Endothelial cell of umbilical vein (primary cell): ENCODE measurements at regions not wholly inside any gene's neighbourhood (a gene's known extent, or its start where the extent isn't known, plus 50 kb on each side); places are given as distances from the start of the nearest gene placed in this dataset.

Experiments used
- BruUV-seq: library from RNA; stranded (reverse); fragments of 400-500 nt; replicated peaks from 2 replicates; lab custom pipeline; 2021; lab: Mats Ljungman, UMichigan
- CTCF ChIA-PET: fragments of 300-600, 350-600 bp; sonication (Branson Sonifier 250); formaldehyde crosslinking; loops from one replicate; lab custom pipeline; 2021; ENCODE audit warnings: antibody characterized with exemption, inconsistent platforms; lab: Charles Lee
- POLR2A ChIA-PET: fragments of 300-600, 350-600 bp; sonication (Branson Sonifier 250); formaldehyde crosslinking; loops from one replicate; lab custom pipeline; 2021; ENCODE audit warnings: antibody characterized with exemption, inconsistent platforms; lab: Charles Lee
- DNase-seq: peaks from one replicate; pipeline ENCODE4 v3.0.0-alpha.2; 2011; ENCODE audit warnings: low read depth, low spot score
- FAIRE-seq: peaks from 2 replicates; lab custom pipeline; 2011; peaks lifted over from hg19 to GRCh38; lab: Jason Lieb, UNC
- H2AFZ ChIP-seq: 2 replicates; pipeline ENCODE4 v1.6.0; 2012; ENCODE audit warnings: low read depth, low read length, control low read depth, inconsistent platforms
- H3K27ac ChIP-seq: 2 replicates; pipeline ENCODE4 v1.5.1; 2011; ENCODE audit warnings: low read depth, mild to moderate bottlenecking, control low read depth, low read length, moderate library complexity; ENCODE audit not compliant: insufficient read depth
- H3K27me3 ChIP-seq, 2 experiments: 2 replicates each; pipeline versions ENCODE4 v1.6.0 to v1.6.1; 2011; ENCODE audit warnings: low read length in 2 of 2, mixed read lengths in 1 of 2; ENCODE audit not compliant: control insufficient read depth in 2 of 2, insufficient read depth in 2 of 2
- H3K36me3 ChIP-seq, 2 experiments: 2 replicates in 1 of 2; 3 replicates in 1 of 2; pipeline ENCODE4 v1.5.1; 2011; ENCODE audit warnings: low read length in 2 of 2, mild to moderate bottlenecking in 1 of 2, moderate library complexity in 1 of 2; ENCODE audit not compliant: control insufficient read depth in 2 of 2, insufficient read depth in 2 of 2; ENCODE audit errors: extremely low read depth in 1 of 2
- H3K4me1 ChIP-seq: 3 replicates; pipeline ENCODE4 v1.5.1; 2011; ENCODE audit warnings: mild to moderate bottlenecking, low read length; ENCODE audit not compliant: control insufficient read depth, insufficient read depth; ENCODE audit errors: extremely low read depth
- H3K4me2 ChIP-seq: 2 replicates; pipeline ENCODE4 v1.6.1; 2011; ENCODE audit warnings: low read length, control low read depth, mixed read lengths; ENCODE audit not compliant: insufficient read depth
- H3K4me3 ChIP-seq, 3 experiments: fragments of 200-600 bp in 1 of 3; sonication (generic), shearing (Covaris generic) in 1 of 3; replicated peaks in 1 of 3; 2 replicates each; pipeline ENCODE4 v1.5.1; 2011 to 2016; ENCODE audit warnings: control low read depth in 3 of 3, low read length in 3 of 3, mild to moderate bottlenecking in 2 of 3, inconsistent platforms in 1 of 3, low read depth in 1 of 3, moderate library complexity in 1 of 3; ENCODE audit not compliant: insufficient read depth in 1 of 3
- H3K79me2 ChIP-seq: 2 replicates; pipeline ENCODE4 v1.6.0; 2012; ENCODE audit warnings: low read length, inconsistent platforms; ENCODE audit not compliant: control insufficient read depth, insufficient read depth
- H3K9ac ChIP-seq: replicated peaks from 2 replicates; pipeline ENCODE3; 2011; ENCODE audit warnings: low read length, control low read depth; ENCODE audit not compliant: insufficient read depth; ENCODE audit errors: extremely low read depth
- H3K9me1 ChIP-seq: replicated peaks from 3 replicates; pipeline ENCODE4 v1.6.0; 2011; ENCODE audit warnings: mild to moderate bottlenecking, low read length; ENCODE audit not compliant: control insufficient read depth, insufficient read depth; ENCODE audit errors: extremely low read depth
- H3K9me3 ChIP-seq: replicated peaks from 2 replicates; pipeline ENCODE4 v1.5.1; 2012; ENCODE audit warnings: low read length, inconsistent platforms; ENCODE audit not compliant: control insufficient read depth, insufficient read depth
- H4K20me1 ChIP-seq: replicated peaks from 2 replicates; pipeline ENCODE3; 2011; ENCODE audit warnings: mild to moderate bottlenecking, low read length; ENCODE audit not compliant: control insufficient read depth, insufficient read depth; ENCODE audit errors: extremely low read depth
- CTCF ChIP-seq, 2 donors: IDR thresholded peaks; 1 replicate in 1 of 2; 2 replicates in 1 of 2; pipeline ENCODE4 v1.5.1; 2011; ENCODE audit warnings: low read length in 2 of 2, mild to moderate bottlenecking in 2 of 2, moderate library complexity in 2 of 2, control low read depth in 1 of 2, inconsistent platforms in 1 of 2, low read depth in 1 of 2; ENCODE audit not compliant: insufficient read depth in 1 of 2; ENCODE audit errors: extremely low read depth in 1 of 2
- EZH2 ChIP-seq: IDR thresholded peaks from 2 replicates; pipeline ENCODE4 v1.6.1; 2012; ENCODE audit warnings: borderline replicate concordance, low read depth, mild to moderate bottlenecking, moderate library complexity, low read length, inconsistent platforms; ENCODE audit not compliant: severe bottlenecking
- FOS ChIP-seq: IDR thresholded peaks from 2 replicates; pipeline ENCODE4 v1.6.1; 2011; ENCODE audit warnings: mild to moderate bottlenecking, low read length, moderate library complexity, borderline replicate concordance; ENCODE audit not compliant: insufficient read depth
- GATA2 ChIP-seq: IDR thresholded peaks from 2 replicates; pipeline ENCODE4 v1.7.0; 2011; ENCODE audit warnings: low read depth, mild to moderate bottlenecking, moderate library complexity, mixed read lengths, low read length; ENCODE audit not compliant: insufficient read length, insufficient read depth
- JUN ChIP-seq: IDR thresholded peaks from 2 replicates; pipeline ENCODE4 v1.6.1; 2011; ENCODE audit warnings: borderline replicate concordance, low read depth; ENCODE audit not compliant: insufficient read length, insufficient read depth
- MAX ChIP-seq: IDR thresholded peaks from 2 replicates; pipeline ENCODE4 v1.6.1; 2011; ENCODE audit not compliant: insufficient read depth, insufficient read length
- MYC ChIP-seq: IDR thresholded peaks from one replicate; pipeline ENCODE4 v1.6.1; 2011; ENCODE audit warnings: mild to moderate bottlenecking, low read depth, low read length
- POLR2A ChIP-seq: IDR thresholded peaks from 2 replicates; pipeline ENCODE4 v1.6.1; 2012; ENCODE audit warnings: low read depth, mild to moderate bottlenecking, control low read depth, low read length
- POLR2AphosphoS5 ChIP-seq: IDR thresholded peaks from 2 replicates; pipeline ENCODE4 v1.6.1; 2012; ENCODE audit warnings: low read depth, mild to moderate bottlenecking, control low read depth, low read length, moderate library complexity; ENCODE audit not compliant: insufficient read depth
- dilution Hi-C: fragments of 300-500 bp; cut with MboI; formaldehyde crosslinking; loops from one replicate; pipeline ENCODE4 v1.15.0; 2019; ENCODE audit warnings: low sequenced_read_pairs; ENCODE audit not compliant: extremely low pct_ligation_motif_present
- intact Hi-C: fragments of 100-400 bp; cut with micrococcal nuclease; formaldehyde crosslinking; loops from one replicate; pipeline ENCODE4 v1.10.0; 2022

- H3K27me3 ChIP-seq: no peaks in the 10 kb centered on the region
- no peaks in the 10 kb centered on the region for H3K4me1 ChIP-seq
- H3K79me2 ChIP-seq: no peaks in the 10 kb centered on the region
- POLR2A ChIA-PET: no interaction called here
- CTCF ChIA-PET: no interaction called here
- no peak overlapping the region for H2AFZ ChIP-seq
- no peak overlapping the region for H3K27ac ChIP-seq
- H3K9ac ChIP-seq: no peak overlapping the region
- no peaks in the 10 kb centered on the region for H3K9me1 ChIP-seq
- dilution Hi-C loops: no loop called here
- BruUV-seq: no TSS peak
- H3K4me3 ChIP-seq: no peak overlapping the region
- H3K36me3 ChIP-seq: no peaks in the 10 kb centered on the region
- FAIRE-seq (no peak), DNase-seq (no peak)
- intact Hi-C loops: no loop called here
- H3K9me3 ChIP-seq: no peaks in the 10 kb centered on the region
- TF ChIP-seq POLR2A (no peak), EZH2 (no peak), CTCF (IDR thresholded peaks at IDR 0.05; ENCODE audit: extremely low read depth in 1 of 2, insufficient read depth in 1 of 2, low read depth in 1 of 2, low read length in 2 of 2) (no peak), GATA2 (no peak), FOS (no peak), POLR2AphosphoS5 (no peak), MAX (no peak), MYC (no peak), JUN (no peak)
- no peak overlapping the region for H3K4me2 ChIP-seq
- no peaks in the 10 kb centered on the region for H4K20me1 ChIP-seq
These were observed 310.0 kb upstream of the LRIG3 start for GRCh38 chr12:59230334-59230733.
